Upper lobe of left lung (tissue), 4 donors: ENCODE measurements at regions not wholly inside any gene's neighbourhood (a gene's known extent, or its start where the extent isn't known, plus 50 kb on each side); places are given as distances from the start of the nearest gene placed in this dataset.

Source experiments
- CTCF ChIP-seq, 6 experiments: fragments of 450-650 bp in 4 of 6; fragments of 200-600 bp in 2 of 6; sonication (generic) in 2 of 6; IDR thresholded peaks; one replicate each; pipeline ENCODE4 v1.5.1; 2016 to 2019; ENCODE audit warnings: antibody characterized with exemption in 6 of 6
- EP300 ChIP-seq, 4 donors: sonication (generic); formaldehyde crosslinking; IDR thresholded peaks; one replicate each; pipeline ENCODE4 v1.5.1; 2017; ENCODE audit warnings: antibody characterized with exemption in 4 of 4, control low read depth in 2 of 4
- POLR2A ChIP-seq, 4 donors: fragments of 450-650 bp; IDR thresholded peaks; one replicate each; pipeline ENCODE4 v1.5.1; 2016 to 2017; ENCODE audit warnings: antibody characterized with exemption in 4 of 4, mild to moderate bottlenecking in 2 of 4
- POLR2AphosphoS5 ChIP-seq, 2 donors: sonication (generic); formaldehyde crosslinking; IDR thresholded peaks; one replicate each; pipeline ENCODE4 v1.5.1; 2017; ENCODE audit warnings: antibody characterized with exemption in 2 of 2

GRCh38 chr1:208907790-208908189 is 663.6 kb upstream of the PLXNA2 start:
- TF ChIP-seq POLR2AphosphoS5 (IDR thresholded peaks at IDR 0.05) (no peak), POLR2A (IDR thresholded peaks at IDR 0.05) (no peak), CTCF (IDR thresholded peaks at IDR 0.05) (no peak), EP300 (IDR thresholded peaks at IDR 0.05) (no peak)
